ENCODE measurements at regions not wholly inside any gene's neighbourhood (a gene's known extent, or its start where the extent isn't known, plus 50 kb on each side); places are given as distances from the start of the nearest gene placed in this dataset.

- no peak overlapping the region for H3K4me3 ChIP-seq (ENCODE audit: low read depth, low read length)
- no peak for TF ChIP-seq CTCF (IDR thresholded peaks at IDR 0.05; ENCODE audit: low read depth, low read length)
Measured at GRCh38 chr11:128361451-128362020, 225.8 kb downstream of the ETS1 start.

DNA sequence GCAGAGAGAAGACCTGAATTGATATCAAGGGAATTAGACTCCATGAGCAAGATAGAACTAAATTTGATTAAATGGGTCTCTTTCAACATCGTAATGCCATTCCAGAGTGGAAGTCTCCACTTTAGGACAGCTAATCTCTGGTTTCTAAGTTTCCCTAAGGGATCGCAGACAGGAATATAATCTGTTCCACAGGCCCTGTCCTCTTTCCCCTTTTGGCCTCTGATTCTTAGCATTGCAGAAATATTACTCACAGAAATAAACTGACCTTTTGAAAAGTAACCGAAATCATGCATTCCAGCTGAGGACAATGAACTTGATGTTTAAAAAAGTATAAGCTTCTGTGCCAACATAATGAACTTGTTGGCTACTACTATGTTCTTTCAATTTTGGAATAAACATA is 227.8 kb downstream of the ETS1 start:
- no peak overlapping the region for H3K4me3 ChIP-seq (ENCODE audit: low read depth, low read length)
- no peak for TF ChIP-seq CTCF (IDR thresholded peaks at IDR 0.05; ENCODE audit: low read depth, low read length)

GRCh38 chr11:128357073-128357472 is 230.3 kb downstream of the ETS1 start:
- no peak overlapping the region for H3K4me3 ChIP-seq (ENCODE audit: low read depth, low read length)
- no peak for TF ChIP-seq CTCF (IDR thresholded peaks at IDR 0.05; ENCODE audit: low read depth, low read length)

- TF ChIP-seq CTCF (IDR thresholded peaks at IDR 0.05; ENCODE audit: low read depth, low read length), result no peak
- H3K4me3 ChIP-seq (ENCODE audit: low read depth, low read length), result no peak overlapping the region
Measured at GRCh38 chr11:128355558-128355957, 231.8 kb downstream of the ETS1 start.

GRCh38 chr11:128354476-128354875 is 232.9 kb downstream of the ETS1 start:
- TF ChIP-seq CTCF (IDR thresholded peaks at IDR 0.05; ENCODE audit: low read depth, low read length), result no peak
- no peak overlapping the region for H3K4me3 ChIP-seq (ENCODE audit: low read depth, low read length)

GRCh38 chr11:128351168-128351567 is 236.2 kb downstream of the ETS1 start:
- TF ChIP-seq CTCF (IDR thresholded peaks at IDR 0.05; ENCODE audit: low read depth, low read length), result no peak
- no peak overlapping the region for H3K4me3 ChIP-seq (ENCODE audit: low read depth, low read length)

GRCh38 chr11:128349650-128350299 is 237.6 kb downstream of the ETS1 start:
- no peak for TF ChIP-seq CTCF (IDR thresholded peaks at IDR 0.05; ENCODE audit: low read depth, low read length)
- no peak overlapping the region for H3K4me3 ChIP-seq (ENCODE audit: low read depth, low read length)

Measured in WI38 (cell line).